GM13977 (cell line): ENCODE measurements at regions not wholly inside any gene's neighbourhood (a gene's known extent, or its start where the extent isn't known, plus 50 kb on each side); places are given as distances from the start of the nearest gene placed in this dataset.

Experiments used
- DNase-seq: peaks from one replicate; pipeline ENCODE4 v3.0.0; 2012; ENCODE audit warnings: low spot score
- in situ Hi-C: fragments of 300-500 bp; cut with MboI; formaldehyde crosslinking; loops from one replicate; pipeline ENCODE4 v1.12.0; 2022; ENCODE audit warnings: low sequenced_read_pairs, low pct_unique_long_range_greater_than_20kb, mixed read lengths, inconsistent platforms; ENCODE audit not compliant: unreplicated experiment
- TF ChIP-seq, protein P1 (sequence below): IDR thresholded peaks from 2 replicates; pipeline ENCODE4 v1.5.1; 2012; ENCODE audit warnings: mild to moderate bottlenecking, control low read depth; ENCODE audit not compliant: insufficient read depth; ENCODE audit errors: extremely low read depth, missing control alignments

DNA sequence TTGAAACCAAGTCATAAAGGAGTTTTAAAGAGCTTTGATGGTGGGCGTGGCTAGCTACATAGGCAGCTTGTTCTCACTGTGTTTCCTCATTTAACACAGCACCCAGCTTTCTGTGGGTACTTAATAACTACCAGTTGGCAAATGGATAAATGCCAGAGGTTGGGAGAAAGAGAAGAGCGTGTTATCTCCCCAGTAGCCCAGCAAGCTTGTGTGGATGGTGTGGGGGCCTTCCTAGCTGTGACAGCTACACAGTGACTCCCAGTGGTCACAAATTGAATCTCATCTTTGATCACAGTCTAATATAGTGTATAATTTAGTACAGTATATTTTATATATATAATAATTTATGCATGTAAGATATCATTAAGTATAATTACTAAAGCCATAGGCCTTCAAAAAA is 984.1 kb downstream of the EPHA3 start:
- in situ Hi-C loops: loop anchor here (25.0 kb wide), 1 partner anchor 1879 kb away; no protein-coding TSS in a partner anchor
- no peak for DNase-seq
- TF ChIP-seq, protein P1, sequence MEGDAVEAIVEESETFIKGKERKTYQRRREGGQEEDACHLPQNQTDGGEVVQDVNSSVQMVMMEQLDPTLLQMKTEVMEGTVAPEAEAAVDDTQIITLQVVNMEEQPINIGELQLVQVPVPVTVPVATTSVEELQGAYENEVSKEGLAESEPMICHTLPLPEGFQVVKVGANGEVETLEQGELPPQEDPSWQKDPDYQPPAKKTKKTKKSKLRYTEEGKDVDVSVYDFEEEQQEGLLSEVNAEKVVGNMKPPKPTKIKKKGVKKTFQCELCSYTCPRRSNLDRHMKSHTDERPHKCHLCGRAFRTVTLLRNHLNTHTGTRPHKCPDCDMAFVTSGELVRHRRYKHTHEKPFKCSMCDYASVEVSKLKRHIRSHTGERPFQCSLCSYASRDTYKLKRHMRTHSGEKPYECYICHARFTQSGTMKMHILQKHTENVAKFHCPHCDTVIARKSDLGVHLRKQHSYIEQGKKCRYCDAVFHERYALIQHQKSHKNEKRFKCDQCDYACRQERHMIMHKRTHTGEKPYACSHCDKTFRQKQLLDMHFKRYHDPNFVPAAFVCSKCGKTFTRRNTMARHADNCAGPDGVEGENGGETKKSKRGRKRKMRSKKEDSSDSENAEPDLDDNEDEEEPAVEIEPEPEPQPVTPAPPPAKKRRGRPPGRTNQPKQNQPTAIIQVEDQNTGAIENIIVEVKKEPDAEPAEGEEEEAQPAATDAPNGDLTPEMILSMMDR: peak; percentile 41

DNA sequence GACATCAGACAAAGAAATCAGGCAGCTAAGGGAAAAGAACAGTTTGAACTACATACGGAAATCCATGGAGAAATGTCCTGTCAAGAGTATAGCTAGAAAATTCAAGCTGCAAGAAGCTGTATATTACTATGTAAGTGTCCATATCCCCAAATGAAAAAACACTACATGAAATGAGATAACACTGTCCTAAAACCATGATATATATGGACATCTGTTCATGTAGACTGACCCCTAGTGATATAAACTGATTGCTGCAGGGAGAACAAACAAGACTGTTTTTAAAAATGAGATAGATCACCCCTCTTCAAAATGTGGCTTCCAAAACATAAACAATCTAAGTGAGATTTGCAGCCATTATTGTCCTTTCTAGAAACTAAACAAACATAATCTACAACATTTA is 985.6 kb downstream of the EPHA3 start:
- DNase-seq: no peak
- TF ChIP-seq, protein P1: peak; percentile 47
- in situ Hi-C loops: loop anchor here (25.0 kb wide), 1 partner anchor 1881 kb away; no protein-coding TSS in a partner anchor

DNA sequence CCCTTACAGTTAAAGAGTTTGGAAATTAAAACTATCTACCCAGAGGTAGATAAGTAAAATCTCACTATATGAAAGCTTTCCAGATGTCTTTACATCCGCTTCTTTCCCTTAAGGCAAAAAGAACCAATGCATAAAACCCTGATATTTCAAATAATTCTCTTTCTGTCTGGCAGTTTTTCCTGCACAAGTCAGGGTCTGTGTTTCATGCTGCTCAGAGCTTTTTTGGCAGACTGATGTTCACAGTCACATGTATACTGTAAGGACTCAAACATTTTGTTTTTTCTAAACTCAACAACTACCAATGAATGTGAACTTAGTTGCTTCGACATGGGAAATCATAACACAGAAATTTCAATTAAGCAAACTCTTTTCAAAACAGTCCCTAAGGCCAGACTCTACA is 988.4 kb downstream of the EPHA3 start:
- in situ Hi-C loops: loop anchor here (25.0 kb wide), 1 partner anchor 1884 kb away; no protein-coding TSS in a partner anchor
- DNase-seq: no peak
- TF ChIP-seq, protein P1: no peak

DNA sequence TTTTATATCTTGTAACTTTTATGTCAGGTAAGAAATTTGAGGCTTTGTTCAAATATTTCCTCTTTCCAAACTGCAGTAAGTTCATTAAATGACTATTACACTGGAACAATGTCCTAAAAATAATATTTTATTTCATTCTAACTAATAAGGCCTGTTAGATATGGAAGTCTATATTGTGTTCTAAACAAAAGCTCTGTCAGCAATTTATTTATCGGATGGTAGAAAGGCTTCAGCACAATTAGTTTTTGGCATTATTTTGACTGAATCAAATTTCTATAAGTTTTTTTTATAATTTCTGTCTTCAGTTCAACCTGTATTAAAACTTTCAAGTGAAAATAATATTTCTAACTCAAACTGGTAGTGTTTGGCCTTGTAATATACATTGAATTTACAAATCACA is 992.1 kb downstream of the EPHA3 start:
- in situ Hi-C loops: loop anchor here (25.0 kb wide), 1 partner anchor 1887 kb away; no protein-coding TSS in a partner anchor
- TF ChIP-seq, protein P1: no peak
- DNase-seq: no peak

DNA sequence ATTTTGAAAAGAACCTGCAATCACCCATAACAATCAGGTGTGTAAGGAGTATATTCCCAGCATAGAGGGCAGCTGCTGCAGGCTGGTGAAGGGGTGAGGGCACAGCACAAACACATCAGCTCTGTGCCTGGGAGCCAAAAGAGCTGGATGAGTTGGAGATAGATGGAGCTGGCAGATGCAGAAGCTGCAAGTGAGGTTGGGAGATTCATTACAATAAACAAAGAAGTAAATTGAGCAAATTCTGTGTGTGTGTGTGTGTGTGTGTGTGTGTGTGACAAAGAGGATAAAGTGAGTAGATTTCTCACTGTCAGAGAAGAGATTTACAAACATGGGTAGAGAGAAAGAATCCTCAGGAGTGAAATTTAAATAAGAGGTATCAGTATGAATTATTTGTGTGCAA is 994.7 kb downstream of the EPHA3 start:
- no peak for DNase-seq
- TF ChIP-seq, protein P1: no peak
- in situ Hi-C loops: no loop called here

DNA sequence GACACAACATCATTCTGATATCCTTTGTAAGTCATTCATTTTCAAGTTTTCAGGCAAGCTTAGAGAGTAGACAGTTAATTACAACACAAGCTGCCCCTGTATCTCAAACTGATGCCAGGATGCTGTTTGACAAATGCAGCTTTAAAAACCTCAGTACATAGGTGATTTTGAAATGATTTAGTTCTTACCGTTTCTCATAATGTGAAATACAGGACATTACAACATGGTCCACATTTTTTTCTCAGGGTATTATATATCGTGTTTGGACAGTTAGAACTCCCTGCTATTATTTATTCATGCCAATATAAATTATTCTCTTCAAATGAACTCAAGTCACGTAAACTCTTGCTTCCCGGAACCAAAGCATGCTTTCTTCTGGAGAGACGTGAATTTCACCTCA is 1013.9 kb downstream of the EPHA3 start:
- TF ChIP-seq, protein P1: no peak
- no peak for DNase-seq
- in situ Hi-C loops: no loop called here

DNA sequence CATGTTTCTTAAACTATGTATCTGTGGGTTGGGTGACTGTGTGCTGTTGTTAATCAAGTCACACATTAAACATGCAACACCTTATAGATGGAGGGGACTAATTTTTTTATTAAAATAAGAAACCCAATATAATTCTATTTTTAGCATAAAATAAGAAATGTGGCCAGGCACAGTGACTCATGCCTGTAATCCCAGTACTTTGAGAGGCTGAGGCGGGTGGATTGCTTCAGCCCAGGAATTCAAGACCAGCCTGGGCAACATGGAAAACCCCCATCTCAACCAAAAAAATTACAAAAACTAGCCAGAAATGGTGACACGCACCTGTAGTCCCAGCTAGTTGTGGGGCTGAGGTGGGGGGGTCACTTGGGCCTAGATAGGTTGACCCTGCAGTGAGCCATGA is 1021.0 kb downstream of the EPHA3 start:
- in situ Hi-C loops: no loop called here
- DNase-seq: no peak
- TF ChIP-seq, protein P1: no peak
